ENCODE measurements at regions not wholly inside any gene's neighbourhood (a gene's known extent, or its start where the extent isn't known, plus 50 kb on each side); places are given as distances from the start of the nearest gene placed in this dataset.

- intact Hi-C loops (cut with DNase I), result no loop called here
- H3K9me3 ChIP-seq, result peaks cover 0 to 3% (median 0%) of the 10 kb centered on the region in 4 donors
- no peak for TF ChIP-seq POLR2A (IDR thresholded peaks at IDR 0.05)
- TF ChIP-seq POLR2AphosphoS5 (IDR thresholded peaks at IDR 0.05), result no peak
- no peak for TF ChIP-seq EP300 (IDR thresholded peaks at IDR 0.05)
- TF ChIP-seq, protein P1, sequence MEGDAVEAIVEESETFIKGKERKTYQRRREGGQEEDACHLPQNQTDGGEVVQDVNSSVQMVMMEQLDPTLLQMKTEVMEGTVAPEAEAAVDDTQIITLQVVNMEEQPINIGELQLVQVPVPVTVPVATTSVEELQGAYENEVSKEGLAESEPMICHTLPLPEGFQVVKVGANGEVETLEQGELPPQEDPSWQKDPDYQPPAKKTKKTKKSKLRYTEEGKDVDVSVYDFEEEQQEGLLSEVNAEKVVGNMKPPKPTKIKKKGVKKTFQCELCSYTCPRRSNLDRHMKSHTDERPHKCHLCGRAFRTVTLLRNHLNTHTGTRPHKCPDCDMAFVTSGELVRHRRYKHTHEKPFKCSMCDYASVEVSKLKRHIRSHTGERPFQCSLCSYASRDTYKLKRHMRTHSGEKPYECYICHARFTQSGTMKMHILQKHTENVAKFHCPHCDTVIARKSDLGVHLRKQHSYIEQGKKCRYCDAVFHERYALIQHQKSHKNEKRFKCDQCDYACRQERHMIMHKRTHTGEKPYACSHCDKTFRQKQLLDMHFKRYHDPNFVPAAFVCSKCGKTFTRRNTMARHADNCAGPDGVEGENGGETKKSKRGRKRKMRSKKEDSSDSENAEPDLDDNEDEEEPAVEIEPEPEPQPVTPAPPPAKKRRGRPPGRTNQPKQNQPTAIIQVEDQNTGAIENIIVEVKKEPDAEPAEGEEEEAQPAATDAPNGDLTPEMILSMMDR (IDR thresholded peaks at IDR 0.05), result no peak
- no peaks in the 10 kb centered on the region for H3K27me3 ChIP-seq
- H3K4me3 ChIP-seq, result no peak overlapping the region
- no peak overlapping the region for H3K27ac ChIP-seq
- H3K4me1 ChIP-seq, result no peaks in the 10 kb centered on the region
- no peak for DNase-seq
- no peaks in the 10 kb centered on the region for H3K36me3 ChIP-seq
- 91 to 92% methylated on average over 8 of the region's 8 CpGs for WGBS, 2 donors
Observed at GRCh38 chr15:94991718-94992117, 760.4 kb downstream of the MCTP2 start.

DNA sequence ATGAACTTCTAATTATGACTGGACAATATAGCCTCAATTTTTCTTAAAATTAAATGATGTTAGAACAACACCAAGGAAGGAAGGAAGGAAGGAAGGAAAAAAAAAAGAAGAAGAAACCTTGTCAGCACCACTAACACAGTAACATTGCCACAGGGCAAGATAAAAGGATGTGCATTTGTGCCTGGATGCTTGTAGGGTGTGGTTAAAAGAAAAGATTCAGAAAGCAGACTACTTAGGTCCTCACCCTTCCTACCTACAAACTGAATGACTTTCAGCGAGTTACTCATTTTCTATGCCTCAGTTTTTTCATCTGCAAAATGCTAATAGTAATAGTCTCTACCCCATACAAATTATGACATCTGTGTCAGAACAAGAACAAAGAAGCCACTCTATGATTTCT is 778.3 kb downstream of the MCTP2 start:
- intact Hi-C loops (cut with DNase I), result no loop called here
- H3K9me3 ChIP-seq, result no peaks in the 10 kb centered on the region

DNA sequence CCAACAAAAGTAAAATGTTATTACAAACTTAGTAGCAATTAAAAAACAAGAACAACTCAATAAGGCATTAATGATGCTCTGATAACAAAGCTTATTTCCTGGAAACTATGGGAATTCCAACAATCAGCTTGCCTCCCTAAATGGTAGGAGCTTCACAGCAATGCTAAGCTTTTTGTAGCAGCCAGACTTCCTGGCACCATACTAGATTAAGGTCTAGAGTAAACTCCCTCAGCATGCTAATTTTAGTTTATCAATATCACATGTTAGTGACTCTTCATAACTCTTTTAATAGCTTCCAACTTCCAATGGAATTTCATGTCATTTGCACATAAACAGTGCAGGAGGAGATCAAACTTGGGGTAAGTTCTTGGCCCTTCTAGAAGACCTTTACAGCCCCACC is 782.0 kb downstream of the MCTP2 start:
- Histone ChIP-seq H3K9me3 (no peaks in the 10 kb centered on the region), H3K4me1 (peaks cover 0 to 9% (median 0%) of the 10 kb centered on the region in 4 donors), H3K27me3 (no peaks in the 10 kb centered on the region), H3K27ac (no peak overlapping the region), H3K4me3 (no peak overlapping the region), H3K36me3 (no peaks in the 10 kb centered on the region)
- intact Hi-C loops (cut with DNase I), result no loop called here
- TF ChIP-seq POLR2AphosphoS5 (IDR thresholded peaks at IDR 0.05), result no peak
- TF ChIP-seq EP300 (IDR thresholded peaks at IDR 0.05), result no peak
- TF ChIP-seq, protein P1 (IDR thresholded peaks at IDR 0.05), result no peak
- TF ChIP-seq POLR2A (IDR thresholded peaks at IDR 0.05), result no peak
- DNase-seq, result no peak

More for the DNA sequence above, 778.3 kb downstream of the MCTP2 start:
- WGBS, 2 donors, result 84% methylated on average over 1 of the region's 1 CpG
- H3K4me3 ChIP-seq, result no peak overlapping the region
- no peak for DNase-seq
- no peaks in the 10 kb centered on the region for H3K4me1 ChIP-seq
- H3K27ac ChIP-seq, result no peak overlapping the region
- TF ChIP-seq EP300 (IDR thresholded peaks at IDR 0.05) (no peak), POLR2AphosphoS5 (IDR thresholded peaks at IDR 0.05) (no peak), POLR2A (IDR thresholded peaks at IDR 0.05) (no peak)
- TF ChIP-seq, protein P1 (IDR thresholded peaks at IDR 0.05), result no peak
- H3K36me3 ChIP-seq, result no peaks in the 10 kb centered on the region
- no peaks in the 10 kb centered on the region for H3K27me3 ChIP-seq

DNA sequence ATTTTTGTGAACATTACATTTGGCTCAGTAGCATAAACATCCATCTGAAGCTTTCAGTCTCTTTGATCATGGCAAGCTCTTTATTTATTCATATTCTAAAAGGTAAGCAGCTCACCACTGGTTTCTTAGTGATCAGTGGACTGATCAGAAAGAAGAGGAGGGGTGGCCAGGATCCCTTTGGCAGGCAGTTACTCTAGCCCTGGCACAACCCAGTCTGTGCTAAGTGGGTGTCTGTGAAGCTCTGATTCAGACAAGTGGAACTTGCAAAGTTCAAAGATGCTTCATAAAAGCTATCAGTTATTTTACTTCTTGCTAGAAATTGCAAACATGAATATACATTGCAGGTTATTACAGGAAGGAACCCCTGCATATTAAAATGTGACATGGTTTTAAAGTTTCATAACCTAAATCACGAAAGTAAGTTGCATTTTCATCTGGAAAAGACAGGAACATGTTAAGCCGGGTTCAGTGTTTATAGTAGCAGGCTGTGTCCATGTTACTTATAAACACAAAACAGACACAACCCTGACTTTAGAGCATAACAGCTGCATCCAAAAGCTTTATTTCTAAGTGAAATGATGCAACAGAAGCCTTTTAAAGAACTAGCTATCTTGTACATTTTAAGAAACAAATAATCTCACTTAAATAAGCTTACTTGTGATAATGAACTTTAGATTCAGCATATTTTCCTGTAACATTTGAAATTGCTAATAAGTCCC is 785.3 kb downstream of the MCTP2 start:
- intact Hi-C loops (cut with DNase I), result no loop called here
- DNase-seq, result no peak
- no peaks in the 10 kb centered on the region for H3K9me3 ChIP-seq

GRCh38 chr15:95017666-95018328 is 786.4 kb downstream of the MCTP2 start:
- Histone ChIP-seq H3K4me3 (no peak overlapping the region), H3K27me3 (no peaks in the 10 kb centered on the region), H3K36me3 (no peaks in the 10 kb centered on the region), H3K27ac (peak overlapping the region in 1 of 4 donors; percentile 18), H3K9me3 (no peaks in the 10 kb centered on the region), H3K4me1 (peaks cover 0 to 9% (median 0%) of the 10 kb centered on the region in 4 donors)
- peak; percentile 70 for DNase-seq
- TF ChIP-seq EP300 (IDR thresholded peaks at IDR 0.05), result no peak
- no peak for TF ChIP-seq POLR2A (IDR thresholded peaks at IDR 0.05)
- TF ChIP-seq, protein P1 (IDR thresholded peaks at IDR 0.05), result no peak
- no peak for TF ChIP-seq POLR2AphosphoS5 (IDR thresholded peaks at IDR 0.05)
- WGBS, 2 donors, result 36 to 65% methylated on average over 4 of the region's 4 CpGs
- intact Hi-C loops (cut with DNase I), result no loop called here

More for the DNA sequence above, 785.3 kb downstream of the MCTP2 start:
- Histone ChIP-seq H3K36me3 (no peaks in the 10 kb centered on the region), H3K27me3 (no peaks in the 10 kb centered on the region), H3K4me3 (no peak overlapping the region), H3K27ac (no peak overlapping the region), H3K4me1 (peaks cover 0 to 9% (median 0%) of the 10 kb centered on the region in 4 donors)
- TF ChIP-seq POLR2A (IDR thresholded peaks at IDR 0.05) (no peak), POLR2AphosphoS5 (IDR thresholded peaks at IDR 0.05) (peak in 1 of 4 donors; percentile 9)
- 65 to 67% methylated on average over 2 of the region's 2 CpGs for WGBS, 2 donors
